Panc1 (cell line): ENCODE measurements at regions not wholly inside any gene's neighbourhood (a gene's known extent, or its start where the extent isn't known, plus 50 kb on each side); places are given as distances from the start of the nearest gene placed in this dataset.
"Not testable (repeated sequence)": the region's sequence is repeated elsewhere in the genome, so short reads cannot be mapped to it uniquely, and the experiment has no call there.

Source experiments
- ATAC-seq: fragments of 200-7000 bp; cut with Tn5 transposase; 2 replicates; pipeline ENCODE4 v1.9.1; 2020; ENCODE audit warnings: mild to moderate bottlenecking, moderate library complexity
- BruUV-seq: library from RNA; stranded (reverse); fragments of 400-500 nt; replicated peaks from 2 replicates; lab custom pipeline; 2021; lab: Mats Ljungman, UMichigan
- CTCF ChIA-PET: fragments of 300-600 bp; sonication (Branson Sonifier 250); formaldehyde crosslinking; loops from one replicate; lab custom pipeline; 2022; ENCODE audit warnings: antibody characterized with exemption; lab: Charles Lee
- POLR2A ChIA-PET: fragments of 300-600 bp; sonication (Branson Sonifier 250); formaldehyde crosslinking; loops from one replicate; lab custom pipeline; 2022; ENCODE audit warnings: antibody characterized with exemption; lab: Charles Lee
- DNase-seq: peaks from one replicate; pipeline ENCODE4 v3.0.0-alpha.2; 2010; ENCODE audit warnings: low read depth, low spot score
- H3K27ac ChIP-seq: 2 replicates; pipeline ENCODE4 v1.5.1; 2011; ENCODE audit warnings: mild to moderate bottlenecking, low read length, inconsistent platforms
- H3K27me3 ChIP-seq: fragments of 200-500 bp; sonication (Bioruptor generic); 2 replicates; pipeline ENCODE4 v1.6.0; 2014; ENCODE audit warnings: low read length, inconsistent platforms; ENCODE audit not compliant: control insufficient read depth, insufficient read depth
- H3K36me3 ChIP-seq: fragments of 200-500 bp; sonication (Bioruptor generic); 2 replicates; pipeline ENCODE4 v1.5.1; 2014; ENCODE audit warnings: inconsistent platforms, mild to moderate bottlenecking, low read length, moderate library complexity; ENCODE audit not compliant: control insufficient read depth, insufficient read depth
- H3K4me1 ChIP-seq: 2 replicates; pipeline ENCODE4 v1.5.1; 2011; ENCODE audit warnings: inconsistent platforms, mild to moderate bottlenecking, low read length, moderate library complexity; ENCODE audit not compliant: control insufficient read depth, insufficient read depth
- H3K4me3 ChIP-seq, 2 experiments: 2 replicates each; pipeline ENCODE4 v1.5.1; 2011 to 2012; ENCODE audit warnings: low read depth in 2 of 2, low read length in 2 of 2, mild to moderate bottlenecking in 2 of 2, inconsistent platforms in 1 of 2, moderate library complexity in 1 of 2
- H3K9me3 ChIP-seq: fragments of 200-500 bp; sonication (Bioruptor generic); 2 replicates; pipeline ENCODE4 v1.5.1; 2014; ENCODE audit warnings: low read depth, mild to moderate bottlenecking, inconsistent platforms, low read length, moderate library complexity; ENCODE audit not compliant: control insufficient read depth, insufficient read depth
- POLR2AphosphoS5 ChIP-seq: IDR thresholded peaks from 2 replicates; pipeline ENCODE4 v1.6.1; 2012; ENCODE audit warnings: mild to moderate bottlenecking, low read depth, low read length, moderate library complexity
- REST ChIP-seq, 2 experiments: IDR thresholded peaks; 2 replicates each; pipeline ENCODE4 v1.6.1; 2011 to 2012; ENCODE audit warnings: low read depth in 2 of 2, control low read depth in 1 of 2, low read length in 1 of 2, mild to moderate bottlenecking in 1 of 2, moderate library complexity in 1 of 2; ENCODE audit not compliant: insufficient read depth in 1 of 2
- SIN3A ChIP-seq: IDR thresholded peaks from 2 replicates; pipeline ENCODE4 v1.6.1; 2012; ENCODE audit warnings: low read depth, mild to moderate bottlenecking, low read length, moderate library complexity, borderline replicate concordance; ENCODE audit not compliant: insufficient read depth
- TCF7L2 ChIP-seq: IDR thresholded peaks from 2 replicates; pipeline ENCODE4 v1.6.1; 2011; ENCODE audit warnings: mild to moderate bottlenecking, low read depth, low read length, inconsistent platforms
- in situ Hi-C: cut with HindIII; loops from 2 replicates; pipeline ENCODE4 v1.10.0; 2016; ENCODE audit warnings: low sequenced_read_pairs, low pct_unique_long_range_greater_than_20kb
- intact Hi-C: fragments of 100-400 bp; cut with micrococcal nuclease; formaldehyde crosslinking; loops from one replicate; pipeline ENCODE4 v1.10.0; 2022; ENCODE audit not compliant: unreplicated experiment
- TF ChIP-seq, protein P1 (sequence below): fragments of 450-650 bp; IDR thresholded peaks from 2 replicates; pipeline ENCODE4 v1.5.1; 2017; ENCODE audit warnings: mild to moderate bottlenecking

DNA sequence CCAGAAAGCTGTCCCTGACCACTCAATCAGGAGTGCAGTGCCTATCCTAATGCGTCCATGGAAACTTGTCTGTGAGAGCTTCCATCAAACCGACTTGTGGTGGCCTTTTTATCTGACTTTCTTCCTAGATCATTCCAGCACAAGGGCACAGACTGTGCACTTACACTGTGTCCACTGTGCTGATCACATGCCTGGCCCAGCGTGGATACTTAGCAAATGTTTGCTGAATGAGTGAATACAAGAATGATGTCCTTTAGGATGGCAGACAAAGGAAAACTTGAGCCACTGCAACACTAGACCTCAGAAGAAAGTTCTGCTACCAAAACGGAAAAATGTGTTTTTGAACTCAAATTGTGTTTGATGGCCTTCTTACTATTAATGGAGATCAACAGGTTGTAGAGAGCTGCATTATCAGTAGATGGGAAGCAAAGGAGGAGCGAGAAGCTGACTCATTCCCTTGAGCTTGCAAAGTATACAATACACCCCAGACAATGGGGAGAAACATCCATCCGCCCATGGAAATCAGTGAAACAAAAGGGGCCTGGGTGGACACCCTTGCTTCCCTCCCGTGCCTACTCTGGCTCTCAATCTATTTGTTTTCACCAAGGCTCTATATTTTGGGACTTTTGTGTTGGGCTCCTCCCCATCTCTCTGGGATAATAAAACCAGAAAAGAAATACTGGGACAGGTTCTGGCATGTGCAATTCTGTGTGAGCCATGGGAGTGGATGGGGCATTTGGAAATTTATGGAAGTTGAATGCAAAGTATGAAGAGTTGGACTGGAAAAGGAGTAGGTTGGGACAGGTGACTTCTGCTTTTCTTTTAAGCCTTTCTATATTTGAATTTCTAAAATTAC lies 76.2 kb upstream of the ZFAND5 start:
- Histone ChIP-seq H3K9me3 (no peaks in the 10 kb centered on the region), H3K36me3 (no peaks in the 10 kb centered on the region), H3K4me1 (peaks cover 2% of the 10 kb centered on the region; the same call in 1 of the 2 replicates), H3K4me3 (no peak overlapping the region), H3K27me3 (no peaks in the 10 kb centered on the region), H3K27ac (no peak overlapping the region)
- ATAC-seq = no peak
- TF ChIP-seq POLR2AphosphoS5 (no peak), SIN3A (no peak), REST (IDR thresholded peaks at IDR 0.05; ENCODE audit: insufficient read depth in 1 of 2, low read depth in 2 of 2, low read length in 1 of 2) (no peak), TCF7L2 (no peak)
- TF ChIP-seq, protein P1, sequence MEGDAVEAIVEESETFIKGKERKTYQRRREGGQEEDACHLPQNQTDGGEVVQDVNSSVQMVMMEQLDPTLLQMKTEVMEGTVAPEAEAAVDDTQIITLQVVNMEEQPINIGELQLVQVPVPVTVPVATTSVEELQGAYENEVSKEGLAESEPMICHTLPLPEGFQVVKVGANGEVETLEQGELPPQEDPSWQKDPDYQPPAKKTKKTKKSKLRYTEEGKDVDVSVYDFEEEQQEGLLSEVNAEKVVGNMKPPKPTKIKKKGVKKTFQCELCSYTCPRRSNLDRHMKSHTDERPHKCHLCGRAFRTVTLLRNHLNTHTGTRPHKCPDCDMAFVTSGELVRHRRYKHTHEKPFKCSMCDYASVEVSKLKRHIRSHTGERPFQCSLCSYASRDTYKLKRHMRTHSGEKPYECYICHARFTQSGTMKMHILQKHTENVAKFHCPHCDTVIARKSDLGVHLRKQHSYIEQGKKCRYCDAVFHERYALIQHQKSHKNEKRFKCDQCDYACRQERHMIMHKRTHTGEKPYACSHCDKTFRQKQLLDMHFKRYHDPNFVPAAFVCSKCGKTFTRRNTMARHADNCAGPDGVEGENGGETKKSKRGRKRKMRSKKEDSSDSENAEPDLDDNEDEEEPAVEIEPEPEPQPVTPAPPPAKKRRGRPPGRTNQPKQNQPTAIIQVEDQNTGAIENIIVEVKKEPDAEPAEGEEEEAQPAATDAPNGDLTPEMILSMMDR = no peak
- BruUV-seq = no TSS peak
- intact Hi-C loops (no loop called here), in situ Hi-C loops (no loop called here)
- ChIA-PET POLR2A (interaction anchor here (1.0 kb wide), 1 partner anchor 77 kb away, joined by 3 read pairs; no protein-coding TSS in a partner anchor), CTCF (no interaction called here)
- no peak for DNase-seq

GRCh38 chr9:72440378-72440777 lies 75.4 kb upstream of the ZFAND5 start:
- TF ChIP-seq, protein P1 = no peak
- no peak for TF ChIP-seq TCF7L2
- TF ChIP-seq SIN3A = no peak
- no peak for TF ChIP-seq POLR2AphosphoS5
- no peak for TF ChIP-seq REST (IDR thresholded peaks at IDR 0.05; ENCODE audit: insufficient read depth in 1 of 2, low read depth in 2 of 2, low read length in 1 of 2)
- ATAC-seq (no peak), DNase-seq (no peak)
- intact Hi-C loops (no loop called here), in situ Hi-C loops (no loop called here)
- H3K36me3 ChIP-seq = no peaks in the 10 kb centered on the region
- H3K9me3 ChIP-seq = no peaks in the 10 kb centered on the region
- H3K27me3 ChIP-seq = no peaks in the 10 kb centered on the region
- CTCF ChIA-PET = no interaction called here
- BruUV-seq = no TSS peak
- H3K4me1 ChIP-seq = peaks cover 2% of the 10 kb centered on the region; the same call in 1 of the 2 replicates
- H3K27ac ChIP-seq = no peak overlapping the region; the same call in 1 of the 2 replicates
- no peak overlapping the region for H3K4me3 ChIP-seq
- POLR2A ChIA-PET = interaction anchor here (1.0 kb wide), 1 partner anchor 76 kb away, joined by 3 read pairs; no protein-coding TSS in a partner anchor

DNA sequence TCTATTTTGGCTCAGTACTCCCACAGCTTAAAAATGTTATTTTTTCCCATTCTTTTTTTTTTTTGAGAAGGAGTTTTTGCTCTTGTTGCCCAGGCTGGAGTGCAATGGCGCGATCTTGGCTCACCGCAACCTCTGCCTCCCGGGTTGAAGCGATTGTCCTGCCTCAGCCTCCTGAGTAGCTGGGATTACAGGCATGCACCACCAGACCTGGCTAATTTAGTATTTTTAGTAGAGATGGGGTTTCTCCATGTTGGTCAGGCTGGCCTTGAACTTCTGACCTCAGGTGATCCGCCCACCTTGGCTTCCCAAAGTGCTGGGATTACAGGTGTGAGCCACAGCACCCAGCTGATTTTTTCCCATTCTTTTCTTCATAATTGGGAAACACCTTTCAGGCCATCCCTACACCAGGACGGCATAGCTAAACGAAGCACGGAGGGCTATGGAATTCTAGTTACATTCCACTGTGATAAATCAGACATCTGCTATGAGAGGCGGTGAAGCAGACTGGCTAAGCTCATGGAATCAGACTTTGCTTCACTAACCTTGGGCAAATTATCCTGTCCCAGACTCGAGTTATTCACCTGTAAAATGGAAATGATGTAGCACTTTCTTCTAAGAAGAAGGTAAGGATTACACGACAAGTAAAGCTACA lies 68.7 kb upstream of the ZFAND5 start:
- DNase-seq, H3K27me3 ChIP-seq, H3K9me3 ChIP-seq, H3K4me3 ChIP-seq, H3K36me3 ChIP-seq, in situ Hi-C loops, CTCF ChIA-PET, intact Hi-C loops, H3K4me1 ChIP-seq, BruUV-seq, POLR2A ChIA-PET: not testable (repeated sequence)
- peak; percentile 99 for ATAC-seq
- peak overlapping the region; percentile 55; the same call in 1 of the 2 replicates for H3K27ac ChIP-seq
